RWPE2 (cell line): ENCODE measurements at regions not wholly inside any gene's neighbourhood (a gene's known extent, or its start where the extent isn't known, plus 50 kb on each side); places are given as distances from the start of the nearest gene placed in this dataset.

Source experiments
- ATAC-seq: fragments of 200-7000 bp; cut with Tn5 transposase; 3 replicates; pipeline ENCODE4 v1.9.1; 2021; ENCODE audit warnings: low read depth
- DNase-seq: peaks from one replicate; pipeline ENCODE4 v3.0.0-alpha.2; 2020; ENCODE audit warnings: low spot score
- H3K27ac ChIP-seq: fragments of 450-650 bp; 2 replicates; pipeline ENCODE4 v1.5.1; 2017; ENCODE audit warnings: mild to moderate bottlenecking; ENCODE audit not compliant: poor library complexity, severe bottlenecking
- H3K27me3 ChIP-seq: fragments of 250-450 bp; sonication (Bioruptor Pico); 2 replicates; pipeline ENCODE4 v1.5.1; 2021; ENCODE audit warnings: mild to moderate bottlenecking, moderate library complexity; ENCODE audit not compliant: insufficient read depth, poor library complexity, severe bottlenecking
- H3K36me3 ChIP-seq: fragments of 250-450 bp; sonication (Bioruptor Pico); 2 replicates; pipeline ENCODE4 v1.5.1; 2020; ENCODE audit warnings: low read depth, mild to moderate bottlenecking, moderate library complexity
- H3K4me1 ChIP-seq: fragments of 250-450 bp; sonication (Bioruptor Pico); 2 replicates; pipeline ENCODE4 v1.5.1; 2021; ENCODE audit warnings: mild to moderate bottlenecking, moderate library complexity; ENCODE audit not compliant: insufficient read depth, poor library complexity, severe bottlenecking
- H3K4me3 ChIP-seq: fragments of 250-450 bp; sonication (Bioruptor Pico); 2 replicates; pipeline ENCODE4 v1.5.1; 2021; ENCODE audit warnings: mild to moderate bottlenecking, moderate library complexity; ENCODE audit not compliant: severe bottlenecking
- H3K9me3 ChIP-seq: fragments of 250-450 bp; sonication (Bioruptor Pico); 2 replicates; pipeline ENCODE4 v1.5.1; 2021; ENCODE audit warnings: mild to moderate bottlenecking, moderate library complexity; ENCODE audit not compliant: severe bottlenecking
- CTCF ChIP-seq: fragments of 450-650 bp; IDR thresholded peaks from one replicate; pipeline ENCODE4 v1.5.1; 2017; ENCODE audit warnings: mild to moderate bottlenecking, moderate library complexity; ENCODE audit not compliant: poor library complexity, severe bottlenecking

- ATAC-seq (no peak), DNase-seq (no peak)
- Histone ChIP-seq H3K27me3 (peaks cover 43% of the 10 kb centered on the region), H3K4me3 (no peak overlapping the region), H3K9me3 (no peaks in the 10 kb centered on the region), H3K36me3 (no peaks in the 10 kb centered on the region), H3K27ac (no peak overlapping the region), H3K4me1 (no peaks in the 10 kb centered on the region)
- TF ChIP-seq CTCF, result no peak
Observed at GRCh38 chr6:168228676-168229367, 90.8 kb downstream of the DACT2 start.

- no peak for DNase-seq
- Histone ChIP-seq H3K9me3 (no peaks in the 10 kb centered on the region), H3K36me3 (no peaks in the 10 kb centered on the region), H3K4me3 (no peak overlapping the region), H3K27me3 (peaks cover 43% of the 10 kb centered on the region), H3K27ac (no peak overlapping the region), H3K4me1 (no peaks in the 10 kb centered on the region)
- ATAC-seq, result no peak
- no peak for TF ChIP-seq CTCF
Observed at GRCh38 chr6:168227840-168228239, 91.7 kb downstream of the DACT2 start.

- peaks cover 43% of the 10 kb centered on the region for H3K27me3 ChIP-seq
Observed at GRCh38 chr6:168226902-168227318, 92.7 kb downstream of the DACT2 start.

GRCh38 chr6:168226061-168226752 is 93.4 kb downstream of the DACT2 start:
- Histone ChIP-seq H3K4me3 (no peak overlapping the region), H3K36me3 (no peaks in the 10 kb centered on the region), H3K27me3 (peaks cover 45% of the 10 kb centered on the region)

More at GRCh38 chr6:168226902-168227318, 92.7 kb downstream of the DACT2 start:
- Histone ChIP-seq H3K4me1 (no peaks in the 10 kb centered on the region), H3K4me3 (no peak overlapping the region), H3K27ac (no peak overlapping the region), H3K36me3 (no peaks in the 10 kb centered on the region), H3K9me3 (no peaks in the 10 kb centered on the region)
- no peak for TF ChIP-seq CTCF
- no peak for ATAC-seq
- no peak for DNase-seq

More at GRCh38 chr6:168226061-168226752, 93.4 kb downstream of the DACT2 start:
- no peak for DNase-seq
- no peak for TF ChIP-seq CTCF
- Histone ChIP-seq H3K9me3 (no peaks in the 10 kb centered on the region), H3K4me1 (no peaks in the 10 kb centered on the region), H3K27ac (no peak overlapping the region)
- no peak for ATAC-seq
